ENCODE measurements at regions not wholly inside any gene's neighbourhood (a gene's known extent, or its start where the extent isn't known, plus 50 kb on each side); places are given as distances from the start of the nearest gene placed in this dataset.

GRCh38 chr5:12193536-12193935 is 289.3 kb upstream of the CTNND2 start:
- Histone ChIP-seq H3K4me1 (ENCODE audit: insufficient read depth, insufficient read length) (no peaks in the 10 kb centered on the region), H3K27me3 (ENCODE audit: insufficient read depth, insufficient read length) (no peaks in the 10 kb centered on the region), H3K9ac (ENCODE audit: insufficient read length, low read depth) (no peak overlapping the region), H3K9me3 (ENCODE audit: insufficient read depth, low read length) (no peaks in the 10 kb centered on the region), H3K4me3 (ENCODE audit: insufficient read length, low read depth) (no peak overlapping the region), H3K36me3 (ENCODE audit: insufficient read depth, insufficient read length, low read length) (no peaks in the 10 kb centered on the region)
- TF ChIP-seq SUZ12 (IDR thresholded peaks at IDR 0.05; ENCODE audit: extremely low read depth, insufficient read depth, insufficient read length) (no peak), ZNF274 (IDR thresholded peaks at IDR 0.05; ENCODE audit: low read depth, low read length) (no peak), YY1 (IDR thresholded peaks at IDR 0.05; ENCODE audit: insufficient read depth, insufficient read length) (no peak)
- DNase-seq (ENCODE audit: low read depth, low spot score), result no peak

GRCh38 chr5:12183003-12183402 is 278.8 kb upstream of the CTNND2 start:
- Histone ChIP-seq H3K9ac (ENCODE audit: insufficient read length, low read depth) (no peak overlapping the region), H3K4me3 (ENCODE audit: insufficient read length, low read depth) (no peak overlapping the region), H3K36me3 (ENCODE audit: insufficient read depth, insufficient read length, low read length) (no peaks in the 10 kb centered on the region), H3K27me3 (ENCODE audit: insufficient read depth, insufficient read length) (no peaks in the 10 kb centered on the region), H3K4me1 (ENCODE audit: insufficient read depth, insufficient read length) (no peaks in the 10 kb centered on the region), H3K9me3 (ENCODE audit: insufficient read depth, low read length) (no peaks in the 10 kb centered on the region)
- DNase-seq (ENCODE audit: low read depth, low spot score), result no peak
- no peak for TF ChIP-seq YY1 (IDR thresholded peaks at IDR 0.05; ENCODE audit: insufficient read depth, insufficient read length)
- TF ChIP-seq SUZ12 (IDR thresholded peaks at IDR 0.05; ENCODE audit: extremely low read depth, insufficient read depth, insufficient read length), result no peak
- no peak for TF ChIP-seq ZNF274 (IDR thresholded peaks at IDR 0.05; ENCODE audit: low read depth, low read length)

GRCh38 chr5:12177851-12178250 is 273.6 kb upstream of the CTNND2 start:
- TF ChIP-seq ZNF274 (IDR thresholded peaks at IDR 0.05; ENCODE audit: low read depth, low read length), result no peak
- no peak for TF ChIP-seq SUZ12 (IDR thresholded peaks at IDR 0.05; ENCODE audit: extremely low read depth, insufficient read depth, insufficient read length)
- no peak for TF ChIP-seq YY1 (IDR thresholded peaks at IDR 0.05; ENCODE audit: insufficient read depth, insufficient read length)
- Histone ChIP-seq H3K4me3 (ENCODE audit: insufficient read length, low read depth) (no peak overlapping the region), H3K4me1 (ENCODE audit: insufficient read depth, insufficient read length) (no peaks in the 10 kb centered on the region), H3K9me3 (ENCODE audit: insufficient read depth, low read length) (no peaks in the 10 kb centered on the region), H3K27me3 (ENCODE audit: insufficient read depth, insufficient read length) (no peaks in the 10 kb centered on the region), H3K9ac (ENCODE audit: insufficient read length, low read depth) (no peak overlapping the region), H3K36me3 (ENCODE audit: insufficient read depth, insufficient read length, low read length) (no peaks in the 10 kb centered on the region)
- no peak for DNase-seq (ENCODE audit: low read depth, low spot score)

- Histone ChIP-seq H3K9me3 (ENCODE audit: insufficient read depth, low read length) (no peaks in the 10 kb centered on the region), H3K36me3 (ENCODE audit: insufficient read depth, insufficient read length, low read length) (no peaks in the 10 kb centered on the region), H3K9ac (ENCODE audit: insufficient read length, low read depth) (no peak overlapping the region), H3K4me3 (ENCODE audit: insufficient read length, low read depth) (no peak overlapping the region), H3K27me3 (ENCODE audit: insufficient read depth, insufficient read length) (no peaks in the 10 kb centered on the region), H3K4me1 (ENCODE audit: insufficient read depth, insufficient read length) (no peaks in the 10 kb centered on the region)
- no peak for TF ChIP-seq SUZ12 (IDR thresholded peaks at IDR 0.05; ENCODE audit: extremely low read depth, insufficient read depth, insufficient read length)
- TF ChIP-seq ZNF274 (IDR thresholded peaks at IDR 0.05; ENCODE audit: low read depth, low read length), result no peak
- no peak for TF ChIP-seq YY1 (IDR thresholded peaks at IDR 0.05; ENCODE audit: insufficient read depth, insufficient read length)
- DNase-seq (ENCODE audit: low read depth, low spot score), result no peak
Measured at GRCh38 chr5:12177225-12177624, 273.0 kb upstream of the CTNND2 start.

- H3K9me3 ChIP-seq (ENCODE audit: insufficient read depth, low read length), result no peaks in the 10 kb centered on the region
- no peaks in the 10 kb centered on the region for H3K4me1 ChIP-seq (ENCODE audit: insufficient read depth, insufficient read length)
- no peaks in the 10 kb centered on the region for H3K36me3 ChIP-seq (ENCODE audit: insufficient read depth, insufficient read length, low read length)
- H3K9ac ChIP-seq (ENCODE audit: insufficient read length, low read depth), result no peak overlapping the region
- H3K4me3 ChIP-seq (ENCODE audit: insufficient read length, low read depth), result no peak overlapping the region
- no peak for DNase-seq (ENCODE audit: low read depth, low spot score)
- no peaks in the 10 kb centered on the region for H3K27me3 ChIP-seq (ENCODE audit: insufficient read depth, insufficient read length)
- TF ChIP-seq SUZ12 (IDR thresholded peaks at IDR 0.05; ENCODE audit: extremely low read depth, insufficient read depth, insufficient read length), result no peak
- TF ChIP-seq ZNF274 (IDR thresholded peaks at IDR 0.05; ENCODE audit: low read depth, low read length), result no peak
- TF ChIP-seq YY1 (IDR thresholded peaks at IDR 0.05; ENCODE audit: insufficient read depth, insufficient read length), result no peak
Measured at GRCh38 chr5:12175914-12176585, 271.8 kb upstream of the CTNND2 start.

- Histone ChIP-seq H3K27me3 (ENCODE audit: insufficient read depth, insufficient read length) (no peaks in the 10 kb centered on the region), H3K9ac (ENCODE audit: insufficient read length, low read depth) (no peak overlapping the region), H3K36me3 (ENCODE audit: insufficient read depth, insufficient read length, low read length) (no peaks in the 10 kb centered on the region), H3K4me1 (ENCODE audit: insufficient read depth, insufficient read length) (no peaks in the 10 kb centered on the region), H3K4me3 (ENCODE audit: insufficient read length, low read depth) (no peak overlapping the region), H3K9me3 (ENCODE audit: insufficient read depth, low read length) (no peaks in the 10 kb centered on the region)
- TF ChIP-seq ZNF274 (IDR thresholded peaks at IDR 0.05; ENCODE audit: low read depth, low read length) (no peak), SUZ12 (IDR thresholded peaks at IDR 0.05; ENCODE audit: extremely low read depth, insufficient read depth, insufficient read length) (no peak), YY1 (IDR thresholded peaks at IDR 0.05; ENCODE audit: insufficient read depth, insufficient read length) (no peak)
- no peak for DNase-seq (ENCODE audit: low read depth, low spot score)
Measured at GRCh38 chr5:12174734-12175133, 270.5 kb upstream of the CTNND2 start.

GRCh38 chr5:12169536-12169935 is 265.3 kb upstream of the CTNND2 start:
- Histone ChIP-seq H3K27me3 (ENCODE audit: insufficient read depth, insufficient read length) (no peaks in the 10 kb centered on the region), H3K4me3 (ENCODE audit: insufficient read length, low read depth) (no peak overlapping the region), H3K9me3 (ENCODE audit: insufficient read depth, low read length) (no peaks in the 10 kb centered on the region), H3K4me1 (ENCODE audit: insufficient read depth, insufficient read length) (no peaks in the 10 kb centered on the region), H3K9ac (ENCODE audit: insufficient read length, low read depth) (no peak overlapping the region), H3K36me3 (ENCODE audit: insufficient read depth, insufficient read length, low read length) (no peaks in the 10 kb centered on the region)
- DNase-seq (ENCODE audit: low read depth, low spot score), result no peak
- TF ChIP-seq YY1 (IDR thresholded peaks at IDR 0.05; ENCODE audit: insufficient read depth, insufficient read length) (no peak), ZNF274 (IDR thresholded peaks at IDR 0.05; ENCODE audit: low read depth, low read length) (no peak), SUZ12 (IDR thresholded peaks at IDR 0.05; ENCODE audit: extremely low read depth, insufficient read depth, insufficient read length) (no peak)

Measured in NT2/D1 (cell line).